Body of pancreas (tissue), 4 donors: ENCODE measurements at regions not wholly inside any gene's neighbourhood (a gene's known extent, or its start where the extent isn't known, plus 50 kb on each side); places are given as distances from the start of the nearest gene placed in this dataset.
A peak's percentile ranks its signal among the peaks of the same experiment; 100 is the strongest.

Source experiments
- ATAC-seq: fragments of 150-250 bp; one replicate; pipeline ENCODE4 v1.9.1; 2016
- DNase-seq, 4 donors: peaks; one replicate each; pipeline ENCODE4 v3.0.0-alpha.2; 2019
- H3K27ac ChIP-seq, 4 donors: fragments of 200-600 bp; sonication (generic); 1 replicate in 3 of 4; 2 replicates in 1 of 4; pipeline versions ENCODE4 v1.5.1 to v1.6.1; 2016 to 2019; ENCODE audit warnings: mild to moderate bottlenecking in 1 of 4, mixed read lengths in 1 of 4, moderate library complexity in 1 of 4
- H3K27me3 ChIP-seq, 2 donors: fragments of 200-600 bp; sonication (generic); one replicate each; pipeline ENCODE4 v1.6.0; 2016; ENCODE audit warnings: mild to moderate bottlenecking in 1 of 2
- H3K36me3 ChIP-seq, 2 donors: fragments of 200-600 bp; sonication (generic); replicated peaks in 1 of 2; 2 replicates each; pipeline ENCODE4 v1.5.1; 2016; ENCODE audit warnings: low read depth in 2 of 2; ENCODE audit not compliant: insufficient read depth in 1 of 2
- H3K4me1 ChIP-seq: fragments of 200-600 bp; sonication (generic); one replicate; pipeline ENCODE4 v1.6.0; 2016
- H3K4me3 ChIP-seq, 2 donors: fragments of 200-600 bp; sonication (generic); 1 replicate in 1 of 2; 2 replicates in 1 of 2; pipeline ENCODE4 v1.5.1; 2016 to 2019
- H3K9me3 ChIP-seq, 3 donors: fragments of 200-600 bp; sonication (generic); 1 replicate in 2 of 3; 2 replicates in 1 of 3; pipeline ENCODE4 v1.5.1; 2016
- POLR2A ChIP-seq, 3 donors: fragments of 450-650 bp; IDR thresholded peaks; one replicate each; pipeline ENCODE4 v1.6.1; 2016; ENCODE audit warnings: antibody characterized with exemption in 3 of 3, mild to moderate bottlenecking in 2 of 3
- WGBS, 2 donors: methylation state at CpG; one replicate each; pipeline ENCODE4 v1.1.5; 2017; 5-methylcytosine and 5-hydroxymethylcytosine counted together
- intact Hi-C: fragments of 100-400 bp; cut with DNase I; formaldehyde crosslinking; loops from one replicate; pipeline ENCODE4 v1.15.1; 2023
- TF ChIP-seq, protein P1 (sequence below), 7 experiments: fragments of 450-650 bp in 4 of 7; fragments of 200-600 bp in 3 of 7; sonication (generic) in 3 of 7; IDR thresholded peaks; one replicate each; pipeline ENCODE4 v1.5.1; 2016 to 2019; ENCODE audit warnings: antibody characterized with exemption in 7 of 7

DNA sequence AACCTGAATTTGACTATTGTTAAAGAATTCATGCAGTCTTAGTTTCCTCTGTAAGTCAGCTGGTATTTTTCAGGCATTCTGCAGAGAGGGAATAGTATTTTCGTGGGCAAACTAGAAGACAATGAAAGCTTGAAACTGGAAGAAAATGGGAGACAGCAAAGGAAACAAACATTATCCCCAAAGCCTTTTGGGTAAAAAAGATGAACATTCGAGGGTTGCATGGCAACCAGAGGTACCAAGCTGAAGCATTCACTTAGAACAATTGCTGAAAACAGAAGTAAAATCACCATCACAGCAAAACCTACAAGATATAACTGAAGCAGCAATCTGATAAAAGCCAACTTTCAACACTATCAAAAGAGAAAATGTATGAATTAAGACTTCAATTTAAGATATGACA lies 233.7 kb downstream of the SCG2 start:
- DNase-seq (no peak), ATAC-seq (no peak)
- H3K9me3 ChIP-seq = no peaks in the 10 kb centered on the region
- TF ChIP-seq POLR2A (IDR thresholded peaks at IDR 0.05) = no peak
- TF ChIP-seq, protein P1, sequence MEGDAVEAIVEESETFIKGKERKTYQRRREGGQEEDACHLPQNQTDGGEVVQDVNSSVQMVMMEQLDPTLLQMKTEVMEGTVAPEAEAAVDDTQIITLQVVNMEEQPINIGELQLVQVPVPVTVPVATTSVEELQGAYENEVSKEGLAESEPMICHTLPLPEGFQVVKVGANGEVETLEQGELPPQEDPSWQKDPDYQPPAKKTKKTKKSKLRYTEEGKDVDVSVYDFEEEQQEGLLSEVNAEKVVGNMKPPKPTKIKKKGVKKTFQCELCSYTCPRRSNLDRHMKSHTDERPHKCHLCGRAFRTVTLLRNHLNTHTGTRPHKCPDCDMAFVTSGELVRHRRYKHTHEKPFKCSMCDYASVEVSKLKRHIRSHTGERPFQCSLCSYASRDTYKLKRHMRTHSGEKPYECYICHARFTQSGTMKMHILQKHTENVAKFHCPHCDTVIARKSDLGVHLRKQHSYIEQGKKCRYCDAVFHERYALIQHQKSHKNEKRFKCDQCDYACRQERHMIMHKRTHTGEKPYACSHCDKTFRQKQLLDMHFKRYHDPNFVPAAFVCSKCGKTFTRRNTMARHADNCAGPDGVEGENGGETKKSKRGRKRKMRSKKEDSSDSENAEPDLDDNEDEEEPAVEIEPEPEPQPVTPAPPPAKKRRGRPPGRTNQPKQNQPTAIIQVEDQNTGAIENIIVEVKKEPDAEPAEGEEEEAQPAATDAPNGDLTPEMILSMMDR (IDR thresholded peaks at IDR 0.05) = no peak
- WGBS, 2 donors = 29 to 36% methylated on average over 2 of the region's 2 CpGs
- H3K27me3 ChIP-seq = no peaks in the 10 kb centered on the region
- H3K4me3 ChIP-seq = no peak overlapping the region
- no peaks in the 10 kb centered on the region for H3K36me3 ChIP-seq
- H3K27ac ChIP-seq = no peak overlapping the region
- peaks cover 13% of the 10 kb centered on the region for H3K4me1 ChIP-seq
- intact Hi-C loops = no loop called here

DNA sequence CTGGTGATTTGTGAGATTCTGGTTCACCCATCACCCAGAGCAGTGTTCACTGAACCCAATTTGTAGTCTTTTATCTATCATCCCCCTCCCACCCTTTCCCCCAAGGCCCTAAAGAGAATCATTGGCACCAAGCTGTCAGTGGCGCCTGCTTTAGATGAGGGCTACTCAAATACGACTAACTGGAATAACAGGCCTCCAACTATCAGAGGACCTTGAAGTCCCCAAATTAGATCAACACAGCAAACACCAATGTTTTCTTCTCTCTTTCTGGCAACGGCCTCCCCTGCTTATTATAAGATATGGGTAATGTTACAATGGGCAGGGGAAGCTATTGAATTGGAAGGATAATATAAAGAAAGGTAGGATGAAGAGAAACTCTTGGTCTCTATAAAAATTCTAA lies 232.3 kb downstream of the SCG2 start:
- H3K36me3 ChIP-seq = no peaks in the 10 kb centered on the region
- H3K27ac ChIP-seq = peak overlapping the region in 1 of 4 donors; percentile 45
- intact Hi-C loops = no loop called here
- peaks cover 13% of the 10 kb centered on the region for H3K4me1 ChIP-seq
- no peaks in the 10 kb centered on the region for H3K9me3 ChIP-seq
- DNase-seq (peak in 2 of 4 donors; percentile 12 to 59), ATAC-seq (no peak)
- no peak overlapping the region for H3K4me3 ChIP-seq
- TF ChIP-seq POLR2A (IDR thresholded peaks at IDR 0.05) = no peak
- TF ChIP-seq, protein P1 (IDR thresholded peaks at IDR 0.05) = no peak
- no peaks in the 10 kb centered on the region for H3K27me3 ChIP-seq
- 12 to 19% methylated on average over 3 of the region's 3 CpGs for WGBS, 2 donors

DNA sequence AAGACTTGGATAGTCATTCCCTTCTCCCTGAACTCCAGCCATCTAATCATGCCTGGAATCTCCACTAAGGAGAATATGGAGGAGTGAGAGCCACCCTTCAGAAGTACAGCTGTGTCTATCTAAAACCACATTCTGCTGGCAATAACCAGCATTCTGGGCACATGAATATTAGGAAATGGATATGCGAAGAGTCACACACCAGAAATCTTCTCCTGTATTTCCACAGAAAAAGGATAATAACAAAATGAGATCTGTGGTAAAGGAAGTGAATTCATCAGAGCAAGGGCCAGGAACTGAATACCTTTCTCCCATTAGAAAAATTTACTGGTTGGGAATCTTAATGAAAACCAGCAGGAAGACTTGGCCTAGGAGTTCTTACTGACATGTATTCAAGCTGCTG lies 218.8 kb downstream of the SCG2 start:
- Histone ChIP-seq H3K36me3 (no peaks in the 10 kb centered on the region), H3K27me3 (no peaks in the 10 kb centered on the region), H3K9me3 (no peaks in the 10 kb centered on the region), H3K4me1 (no peaks in the 10 kb centered on the region), H3K4me3 (no peak overlapping the region), H3K27ac (no peak overlapping the region)
- DNase-seq = no peak
- TF ChIP-seq, protein P1 (IDR thresholded peaks at IDR 0.05) = no peak
- TF ChIP-seq POLR2A (IDR thresholded peaks at IDR 0.05) = no peak
- intact Hi-C loops = no loop called here
- WGBS, 2 donors = 86 to 95% methylated on average over 1 of the region's 1 CpG
- no peak for ATAC-seq

DNA sequence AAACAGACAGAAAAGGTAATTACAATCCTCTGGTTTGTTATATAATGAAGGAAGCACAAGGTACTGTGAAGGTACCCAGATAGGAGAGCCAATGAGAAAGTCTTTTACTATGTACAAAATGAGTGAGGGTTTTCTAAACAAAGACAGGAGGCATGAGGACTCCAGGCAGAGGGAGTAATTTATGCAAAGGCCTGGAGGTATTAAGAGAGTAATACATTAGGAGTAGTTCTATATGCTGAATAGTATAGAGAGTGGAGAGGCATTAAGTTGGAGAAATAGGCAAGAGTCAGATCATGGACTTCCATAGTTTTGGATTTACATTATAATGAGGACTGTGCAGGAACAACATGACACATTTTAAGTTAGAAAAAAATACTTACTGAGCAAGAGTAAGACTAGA lies 216.0 kb downstream of the SCG2 start:
- ATAC-seq (no peak), DNase-seq (no peak)
- Histone ChIP-seq H3K4me1 (no peaks in the 10 kb centered on the region), H3K4me3 (no peak overlapping the region), H3K36me3 (no peaks in the 10 kb centered on the region), H3K27me3 (no peaks in the 10 kb centered on the region), H3K9me3 (no peaks in the 10 kb centered on the region), H3K27ac (no peak overlapping the region)
- TF ChIP-seq POLR2A (IDR thresholded peaks at IDR 0.05) = no peak
- TF ChIP-seq, protein P1 (IDR thresholded peaks at IDR 0.05) = no peak
- intact Hi-C loops = no loop called here

DNA sequence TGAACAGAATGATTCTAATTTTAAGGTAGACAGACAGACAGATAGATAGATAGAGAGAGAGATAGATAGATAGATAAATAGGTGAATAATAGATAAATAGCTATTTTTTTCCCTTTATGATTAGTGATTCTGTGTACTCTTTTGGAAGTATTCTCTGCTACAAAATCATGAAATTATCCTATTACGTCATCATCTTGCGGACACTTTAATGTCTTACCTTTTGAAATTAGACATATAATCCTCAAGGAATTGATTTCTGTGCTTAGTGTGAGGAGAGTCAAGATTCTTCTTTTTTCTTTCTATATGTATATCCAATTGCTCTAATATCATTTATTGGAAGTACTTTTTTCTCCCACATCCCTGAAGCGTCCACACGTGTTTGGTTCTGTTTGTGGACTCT lies 215.2 kb downstream of the SCG2 start:
- Histone ChIP-seq H3K9me3 (no peaks in the 10 kb centered on the region), H3K36me3 (no peaks in the 10 kb centered on the region), H3K27me3 (no peaks in the 10 kb centered on the region), H3K27ac (no peak overlapping the region), H3K4me1 (no peaks in the 10 kb centered on the region), H3K4me3 (no peak overlapping the region)
- ATAC-seq = no peak
- WGBS, 2 donors = 77 to 84% methylated on average over 4 of the region's 4 CpGs
- DNase-seq = no peak
- TF ChIP-seq, protein P1 (IDR thresholded peaks at IDR 0.05) = no peak
- no peak for TF ChIP-seq POLR2A (IDR thresholded peaks at IDR 0.05)
- intact Hi-C loops = no loop called here
